ENCODE measurements at regions not wholly inside any gene's neighbourhood (a gene's known extent, or its start where the extent isn't known, plus 50 kb on each side); places are given as distances from the start of the nearest gene placed in this dataset.

GRCh38 chr12:27177706-27178105, 66.4 kb upstream of the STK38L start:
- H3K79me2 ChIP-seq (ENCODE audit: control insufficient read depth, insufficient read depth, low read length): no peaks in the 10 kb centered on the region
- H3K27me3 ChIP-seq (ENCODE audit: control insufficient read depth in 2 of 2, insufficient read depth in 2 of 2, low read length in 2 of 2): no peaks in the 10 kb centered on the region
- CTCF ChIA-PET: interaction anchor here (1.3 to 1.9 kb wide), 3 partner anchors 10 to 128 kb away, joined by 3 to 10 read pairs (median 5); partner anchors contain the start of gene STK38L
- DNase-seq (ENCODE audit: low read depth, low spot score) (peak; percentile 52), FAIRE-seq (peak; percentile 55)
- peaks cover 44% of the 10 kb centered on the region for H3K4me1 ChIP-seq (ENCODE audit: control insufficient read depth, extremely low read depth, insufficient read depth, low read length)
- no peak for TF ChIP-seq MYC (IDR thresholded peaks at IDR 0.05; ENCODE audit: low read depth, low read length)
- peak; percentile 29 for TF ChIP-seq FOS (IDR thresholded peaks at IDR 0.05; ENCODE audit: borderline replicate concordance, insufficient read depth, low read length)
- TF ChIP-seq MAX (IDR thresholded peaks at IDR 0.05; ENCODE audit: insufficient read depth, insufficient read length): no peak
- peak; percentile 14 for TF ChIP-seq JUN (IDR thresholded peaks at IDR 0.05; ENCODE audit: borderline replicate concordance, insufficient read depth, insufficient read length, low read depth)
- TF ChIP-seq POLR2AphosphoS5 (IDR thresholded peaks at IDR 0.05; ENCODE audit: insufficient read depth, low read depth, low read length): peak; percentile 20
- TF ChIP-seq POLR2A (IDR thresholded peaks at IDR 0.05; ENCODE audit: low read depth, low read length): no peak
- TF ChIP-seq EZH2 (IDR thresholded peaks at IDR 0.05; ENCODE audit: borderline replicate concordance, low read depth, low read length, severe bottlenecking): no peak
- H4K20me1 ChIP-seq (replicated peaks; ENCODE audit: control insufficient read depth, extremely low read depth, insufficient read depth, low read length): no peaks in the 10 kb centered on the region
- H3K27ac ChIP-seq (ENCODE audit: insufficient read depth, low read depth, low read length): peak overlapping the region; percentile 55
- intact Hi-C loops (cut with micrococcal nuclease): loop anchor here (2.0 kb wide), 1 partner anchor 113 kb away; no protein-coding TSS in a partner anchor
- dilution Hi-C loops (cut with MboI; ENCODE audit: extremely low pct_ligation_motif_present, low sequenced_read_pairs): no loop called here
- POLR2A ChIA-PET: no interaction called here
- H3K36me3 ChIP-seq (ENCODE audit: control insufficient read depth in 2 of 2, extremely low read depth in 1 of 2, insufficient read depth in 2 of 2, low read length in 2 of 2): no peaks in the 10 kb centered on the region
- H3K9me1 ChIP-seq (replicated peaks; ENCODE audit: control insufficient read depth, extremely low read depth, insufficient read depth, low read length): no peaks in the 10 kb centered on the region
- H3K4me2 ChIP-seq (ENCODE audit: insufficient read depth, low read length): peak overlapping the region; percentile 53
- H3K9ac ChIP-seq (replicated peaks; ENCODE audit: extremely low read depth, insufficient read depth, low read length): peak overlapping the region; percentile 43
- no TSS peak for BruUV-seq (replicated peaks)
- H2AFZ ChIP-seq (ENCODE audit: low read depth, low read length): no peak overlapping the region
- no peaks in the 10 kb centered on the region for H3K9me3 ChIP-seq (replicated peaks; ENCODE audit: control insufficient read depth, insufficient read depth, low read length)
- H3K4me3 ChIP-seq (replicated peaks in 1 of 3; ENCODE audit: insufficient read depth in 1 of 3, low read depth in 1 of 3, low read length in 3 of 3): no peak overlapping the region

GRCh38 chr12:27178255-27178654, 65.8 kb upstream of the STK38L start:
- Histone ChIP-seq H3K36me3 (ENCODE audit: control insufficient read depth in 2 of 2, extremely low read depth in 1 of 2, insufficient read depth in 2 of 2, low read length in 2 of 2) (no peaks in the 10 kb centered on the region), H3K27me3 (ENCODE audit: control insufficient read depth in 2 of 2, insufficient read depth in 2 of 2, low read length in 2 of 2) (no peaks in the 10 kb centered on the region), H3K9me1 (replicated peaks; ENCODE audit: control insufficient read depth, extremely low read depth, insufficient read depth, low read length) (no peaks in the 10 kb centered on the region), H3K4me1 (ENCODE audit: control insufficient read depth, extremely low read depth, insufficient read depth, low read length) (peaks cover 44% of the 10 kb centered on the region), H3K4me3 (replicated peaks in 1 of 3; ENCODE audit: insufficient read depth in 1 of 3, low read depth in 1 of 3, low read length in 3 of 3) (no peak overlapping the region), H4K20me1 (replicated peaks; ENCODE audit: control insufficient read depth, extremely low read depth, insufficient read depth, low read length) (no peaks in the 10 kb centered on the region), H3K27ac (ENCODE audit: insufficient read depth, low read depth, low read length) (no peak overlapping the region), H2AFZ (ENCODE audit: low read depth, low read length) (no peak overlapping the region), H3K79me2 (ENCODE audit: control insufficient read depth, insufficient read depth, low read length) (no peaks in the 10 kb centered on the region), H3K9ac (replicated peaks; ENCODE audit: extremely low read depth, insufficient read depth, low read length) (no peak overlapping the region), H3K4me2 (ENCODE audit: insufficient read depth, low read length) (no peak overlapping the region), H3K9me3 (replicated peaks; ENCODE audit: control insufficient read depth, insufficient read depth, low read length) (no peaks in the 10 kb centered on the region)
- no peak for FAIRE-seq
- no peak for DNase-seq (ENCODE audit: low read depth, low spot score)
- TF ChIP-seq POLR2AphosphoS5 (IDR thresholded peaks at IDR 0.05; ENCODE audit: insufficient read depth, low read depth, low read length) (no peak), MYC (IDR thresholded peaks at IDR 0.05; ENCODE audit: low read depth, low read length) (no peak), EZH2 (IDR thresholded peaks at IDR 0.05; ENCODE audit: borderline replicate concordance, low read depth, low read length, severe bottlenecking) (no peak), GATA2 (IDR thresholded peaks at IDR 0.05; ENCODE audit: insufficient read depth, insufficient read length, low read depth, low read length) (no peak)
- dilution Hi-C loops (cut with MboI; ENCODE audit: extremely low pct_ligation_motif_present, low sequenced_read_pairs) (no loop called here), intact Hi-C loops (cut with micrococcal nuclease) (loop anchor here (2.0 kb wide), 1 partner anchor 113 kb away; no protein-coding TSS in a partner anchor)
- CTCF ChIA-PET: interaction anchor here (0.9 to 1.4 kb wide), 3 partner anchors 14 to 162 kb away, joined by 3 to 4 read pairs (median 3); partner anchors contain the start of gene STK38L
- no TSS peak for BruUV-seq (replicated peaks)
- POLR2A ChIA-PET: no interaction called here

All from endothelial cell of umbilical vein (primary cell).